H1 (cell line): ENCODE measurements at regions not wholly inside any gene's neighbourhood (a gene's known extent, or its start where the extent isn't known, plus 50 kb on each side); places are given as distances from the start of the nearest gene placed in this dataset.

Source experiments
- CTCF ChIA-PET: fragments of 300-600 bp; sonication (Branson Sonifier 250); formaldehyde crosslinking; loops from one replicate; lab custom pipeline; 2021; ENCODE audit not compliant: partially characterized antibody; lab: Charles Lee
- POLR2A ChIA-PET: fragments of 300-600 bp; sonication (Branson Sonifier 250); formaldehyde crosslinking; loops from one replicate; lab custom pipeline; 2021; ENCODE audit warnings: inconsistent platforms; ENCODE audit not compliant: partially characterized antibody; lab: Charles Lee
- DNase-seq, 2 experiments: peaks; one replicate each; pipeline versions ENCODE4 v3.0.0 to v3.0.0-alpha.2; 2010 to 2022; ENCODE audit warnings: low spot score in 2 of 2, low read depth in 1 of 2, mixed read lengths in 1 of 2
- FAIRE-seq: peaks from 2 replicates; lab custom pipeline; 2011; peaks lifted over from hg19 to GRCh38; lab: Jason Lieb, UNC
- H2AFZ ChIP-seq: 2 replicates; pipeline ENCODE4 v1.8.1; 2012; ENCODE audit warnings: low read length, inconsistent platforms
- H2AK5ac ChIP-seq: 2 replicates; pipeline ENCODE4 v1.6.1; 2013; ENCODE audit warnings: low read depth, low read length
- H2BK120ac ChIP-seq: replicated peaks from 2 replicates; pipeline ENCODE3; 2013; ENCODE audit warnings: low read depth, low read length, inconsistent platforms
- H2BK12ac ChIP-seq: 2 replicates; pipeline ENCODE4 v1.6.1; 2013; ENCODE audit warnings: low read depth, low read length
- H2BK15ac ChIP-seq: 2 replicates; pipeline ENCODE4 v1.6.1; 2013; ENCODE audit warnings: low read length
- H2BK20ac ChIP-seq: 2 replicates; pipeline ENCODE4 v1.6.1; 2013; ENCODE audit warnings: low read length
- H2BK5ac ChIP-seq: 2 replicates; pipeline ENCODE4 v1.6.1; 2013; ENCODE audit warnings: low read depth, low read length
- H3K14ac ChIP-seq: 2 replicates; pipeline ENCODE4 v1.6.1; 2013; ENCODE audit warnings: inconsistent platforms; ENCODE audit not compliant: insufficient read length
- H3K18ac ChIP-seq: 2 replicates; pipeline ENCODE4 v1.6.1; 2013; ENCODE audit warnings: low read length; ENCODE audit errors: extremely low read depth
- H3K23ac ChIP-seq: 2 replicates; pipeline ENCODE4 v1.6.1; 2013; ENCODE audit warnings: inconsistent platforms; ENCODE audit not compliant: insufficient read length
- H3K23me2 ChIP-seq: 2 replicates; pipeline ENCODE4 v1.6.1; 2013; ENCODE audit warnings: low read depth, low read length
- H3K27ac ChIP-seq: 2 replicates; pipeline ENCODE4 v1.6.1; 2011; ENCODE audit warnings: low read depth, low read length, inconsistent platforms
- H3K27me3 ChIP-seq, 4 experiments: replicated peaks in 1 of 4; 1 replicate in 1 of 4; 2 replicates in 3 of 4; pipeline versions ENCODE4 v1.6.1 to v1.8.1; 2011 to 2013; ENCODE audit warnings: low read length in 3 of 4, mild to moderate bottlenecking in 3 of 4, inconsistent platforms in 2 of 4, mixed read lengths in 2 of 4, moderate library complexity in 1 of 4; ENCODE audit not compliant: control insufficient read depth in 3 of 4, insufficient read depth in 3 of 4; ENCODE audit errors: extremely low read depth in 1 of 4
- H3K36me3 ChIP-seq, 4 experiments: 2 replicates each; pipeline versions ENCODE4 v1.6.1 to v1.8.1; 2011 to 2013; ENCODE audit warnings: mild to moderate bottlenecking in 4 of 4, low read length in 3 of 4, moderate library complexity in 2 of 4, control low read depth in 1 of 4, inconsistent platforms in 1 of 4; ENCODE audit not compliant: insufficient read depth in 4 of 4, control insufficient read depth in 2 of 4
- H3K4ac ChIP-seq: replicated peaks from 2 replicates; pipeline ENCODE3; 2013; ENCODE audit warnings: low read length, low read depth, mixed read lengths, inconsistent platforms; ENCODE audit not compliant: insufficient read length
- H3K4me1 ChIP-seq, 4 experiments: replicated peaks in 1 of 4; 1 replicate in 1 of 4; 2 replicates in 3 of 4; pipeline versions ENCODE4 v1.6.1 to v1.8.1; 2011 to 2013; ENCODE audit warnings: low read length in 3 of 4, inconsistent platforms in 2 of 4, mixed read lengths in 1 of 4; ENCODE audit not compliant: insufficient read depth in 4 of 4, control insufficient read depth in 3 of 4
- H3K4me2 ChIP-seq, 2 experiments: 2 replicates each; pipeline versions ENCODE4 v1.6.1 to v1.8.1; 2011 to 2013; ENCODE audit warnings: low read depth in 2 of 2, low read length in 2 of 2, control low read depth in 1 of 2, inconsistent platforms in 1 of 2, mild to moderate bottlenecking in 1 of 2; ENCODE audit not compliant: insufficient read depth in 1 of 2
- H3K4me3 ChIP-seq, 4 experiments: fragments of 200-600, 300-600 bp in 1 of 4; sonication (generic), shearing (Covaris generic), sonication (Bioruptor Twin) in 1 of 4; 2 replicates each; pipeline versions ENCODE4 v1.5.1 to v1.8.1; 2011 to 2016; ENCODE audit warnings: low read length in 4 of 4, low read depth in 3 of 4, control low read depth in 2 of 4, inconsistent platforms in 2 of 4, mild to moderate bottlenecking in 2 of 4, mixed read lengths in 1 of 4, moderate library complexity in 1 of 4; ENCODE audit not compliant: insufficient read depth in 2 of 4; ENCODE audit errors: extremely low read depth in 1 of 4
- H3K56ac ChIP-seq: replicated peaks from 2 replicates; pipeline ENCODE3; 2013; ENCODE audit warnings: low read depth, mild to moderate bottlenecking, mixed read lengths, low read length, inconsistent platforms; ENCODE audit not compliant: insufficient read length
- H3K79me1 ChIP-seq: 2 replicates; pipeline ENCODE4 v1.6.1; 2013; ENCODE audit warnings: low read depth, low read length, control low read depth
- H3K79me2 ChIP-seq, 2 experiments: 2 replicates each; pipeline versions ENCODE4 v1.6.1 to v1.8.1; 2012 to 2013; ENCODE audit warnings: low read length in 2 of 2, mild to moderate bottlenecking in 2 of 2, inconsistent platforms in 1 of 2; ENCODE audit not compliant: insufficient read depth in 2 of 2, control insufficient read depth in 1 of 2
- H3K9ac ChIP-seq, 4 experiments: replicated peaks in 1 of 4; 1 replicate in 1 of 4; 2 replicates in 3 of 4; pipeline versions ENCODE4 v1.6.1 to v1.8.1; 2011 to 2013; ENCODE audit warnings: low read depth in 3 of 4, low read length in 3 of 4, control low read depth in 2 of 4, mild to moderate bottlenecking in 2 of 4, moderate library complexity in 2 of 4, inconsistent platforms in 1 of 4; ENCODE audit errors: extremely low read depth in 1 of 4
- H3K9me3 ChIP-seq, 2 experiments: 2 replicates each; pipeline versions ENCODE4 v1.6.1 to v1.8.1; 2012 to 2013; ENCODE audit warnings: mild to moderate bottlenecking in 2 of 2, moderate library complexity in 2 of 2, control low read depth in 1 of 2, inconsistent platforms in 1 of 2, low read depth in 1 of 2, low read length in 1 of 2, mixed read lengths in 1 of 2; ENCODE audit not compliant: insufficient read depth in 2 of 2
- H4K20me1 ChIP-seq, 2 experiments: replicated peaks in 1 of 2; 2 replicates each; pipeline versions ENCODE3 to v1.8.1; 2011 to 2013; ENCODE audit warnings: inconsistent platforms in 2 of 2, low read length in 2 of 2, mild to moderate bottlenecking in 1 of 2; ENCODE audit not compliant: insufficient read depth in 2 of 2, control insufficient read depth in 1 of 2
- H4K5ac ChIP-seq: 2 replicates; pipeline ENCODE4 v1.6.1; 2013; ENCODE audit warnings: low read length, low read depth, mixed read lengths, inconsistent platforms; ENCODE audit not compliant: insufficient read length
- H4K8ac ChIP-seq: 2 replicates; pipeline ENCODE4 v1.8.0; 2013; ENCODE audit warnings: mild to moderate bottlenecking, moderate library complexity, low read length, inconsistent platforms; ENCODE audit not compliant: insufficient read depth; ENCODE audit errors: extremely low read depth
- H4K91ac ChIP-seq: replicated peaks from 2 replicates; pipeline ENCODE3; 2013; ENCODE audit warnings: low read length, mixed read lengths, inconsistent platforms; ENCODE audit not compliant: insufficient read length
- ASH2L ChIP-seq: fragments of 200-600, 300-600 bp; sonication (generic); IDR thresholded peaks from one replicate; pipeline ENCODE4 v1.7.1; 2017; ENCODE audit warnings: low read length
- BRCA1 ChIP-seq: IDR thresholded peaks from 2 replicates; pipeline ENCODE4 v1.6.1; 2012; ENCODE audit warnings: low read depth, low read length, improper control_type of control experiment
- CBX5 ChIP-seq: fragments of 300-800, 300-1000 bp; sonication (generic); IDR thresholded peaks from 2 replicates; pipeline ENCODE4 v1.7.1; 2016; ENCODE audit warnings: antibody characterized with exemption, low read length, low read depth
- CTBP2 ChIP-seq: IDR thresholded peaks from 2 replicates; pipeline ENCODE4 v1.7.0; 2011; ENCODE audit warnings: borderline replicate concordance, mild to moderate bottlenecking, moderate library complexity, mixed read lengths, low read length; ENCODE audit not compliant: insufficient read depth, insufficient read length
- GABPA ChIP-seq: IDR thresholded peaks from 2 replicates; pipeline ENCODE4 v1.6.1; 2011; ENCODE audit warnings: mild to moderate bottlenecking, low read length, moderate library complexity, borderline replicate concordance; ENCODE audit not compliant: insufficient read depth
- NANOG ChIP-seq: IDR thresholded peaks from 2 replicates; pipeline ENCODE4 v1.6.1; 2011; ENCODE audit warnings: low read length, low read depth, mild to moderate bottlenecking, inconsistent platforms; ENCODE audit not compliant: insufficient read depth, poor library complexity, severe bottlenecking
- NRF1 ChIP-seq: IDR thresholded peaks from 2 replicates; pipeline ENCODE4 v1.6.1; 2011; ENCODE audit warnings: mild to moderate bottlenecking, low read depth, low read length, improper control_type of control experiment
- PHF8 ChIP-seq: fragments of 200-600 bp; sonication (generic); conservative IDR thresholded peaks from 2 replicates; pipeline ENCODE4 v1.7.1; 2012; ENCODE audit warnings: low read depth, mild to moderate bottlenecking, inconsistent platforms, low read length, moderate library complexity
- RXRA ChIP-seq: IDR thresholded peaks from 2 replicates; pipeline ENCODE4 v1.6.1; 2011; ENCODE audit warnings: low read depth, mild to moderate bottlenecking, low read length, moderate library complexity; ENCODE audit not compliant: insufficient read depth
- SIRT6 ChIP-seq: IDR thresholded peaks from one replicate; pipeline ENCODE4 v1.7.1; 2012; ENCODE audit warnings: low read length, inconsistent platforms
- SP2 ChIP-seq: IDR thresholded peaks from 2 replicates; pipeline ENCODE4 v1.6.1; 2012; ENCODE audit warnings: mild to moderate bottlenecking, low read length, inconsistent platforms
- TEAD4 ChIP-seq: IDR thresholded peaks from 2 replicates; pipeline ENCODE4 v1.6.1; 2012; ENCODE audit warnings: low read depth, low read length, inconsistent platforms, mixed read lengths
- whole genome bisulfite sequencing, 2 experiments: shearing (Covaris generic) in 1 of 2; methylation state at CpG; one replicate each; pipeline versions ENCODE4 v1.1.6 to v1.1.7; 2013 to 2015; ENCODE audit warnings: low lambda C conversion rate in 2 of 2, mixed read lengths in 2 of 2, inconsistent platforms in 1 of 2, low coverage in 1 of 2, missing lambda C conversion rate in 1 of 2; ENCODE audit not compliant: insufficient replicate concordance in 2 of 2, insufficient coverage in 1 of 2, insufficient read length in 1 of 2; ENCODE audit errors: extremely low coverage in 1 of 2, missing lambda C conversion rate in 1 of 2; 5-methylcytosine and 5-hydroxymethylcytosine counted together
- TF ChIP-seq, protein P1 (sequence below): IDR thresholded peaks from 2 replicates; pipeline ENCODE4 v1.6.1; 2012; ENCODE audit warnings: low read length, inconsistent platforms

DNA sequence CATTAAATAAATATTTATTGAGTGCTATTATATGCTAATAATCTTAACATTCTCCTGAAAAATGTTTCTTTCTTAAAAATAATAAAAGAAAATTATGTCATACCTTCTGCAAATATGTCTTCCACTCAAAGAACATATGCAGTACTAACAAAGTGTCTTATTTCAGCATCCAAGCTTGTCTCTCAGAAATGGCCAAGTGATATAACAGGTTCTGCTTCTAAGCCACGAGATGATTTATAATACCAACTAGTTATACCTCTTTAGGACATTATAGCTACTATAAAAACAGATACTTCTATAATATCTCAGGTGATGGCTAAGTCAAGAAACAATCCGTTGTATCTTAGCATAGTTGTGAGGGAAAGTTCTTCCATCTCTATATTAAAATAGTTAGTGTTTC lies 128.1 kb upstream of the ARID2 start:
- Histone ChIP-seq H4K8ac (no peak overlapping the region), H3K4me1 (no peaks in the 10 kb centered on the region), H2AK5ac (no peak overlapping the region), H3K36me3 (no peaks in the 10 kb centered on the region), H3K27me3 (no peaks in the 10 kb centered on the region), H3K23me2 (no peaks in the 10 kb centered on the region), H2BK20ac (no peak overlapping the region), H2AFZ (no peak overlapping the region), H2BK12ac (no peak overlapping the region), H4K91ac (no peak overlapping the region), H3K14ac (no peak overlapping the region), H3K4ac (no peak overlapping the region), H4K20me1 (no peaks in the 10 kb centered on the region), H3K79me1 (no peaks in the 10 kb centered on the region), H3K79me2 (no peaks in the 10 kb centered on the region), H3K9me3 (no peaks in the 10 kb centered on the region), H2BK120ac (no peak overlapping the region), H4K5ac (no peak overlapping the region), H3K27ac (no peak overlapping the region), H3K18ac (no peak overlapping the region), H3K56ac (no peak overlapping the region), H3K23ac (no peak overlapping the region), H2BK15ac (no peak overlapping the region), H3K4me2 (no peak overlapping the region), H3K4me3 (no peak overlapping the region), H3K9ac (no peak overlapping the region), H2BK5ac (no peak overlapping the region)
- POLR2A ChIA-PET: no interaction called here
- DNase-seq (no peak), FAIRE-seq (no peak)
- WGBS, 2 experiments: 91% methylated on average over 2 of the region's 2 CpGs; no CpG with 5 or more reads in 1 of the 2 experiments
- CTCF ChIA-PET: no interaction called here
- TF ChIP-seq SIRT6 (no peak), NANOG (no peak), ASH2L (no peak), GABPA (no peak), PHF8 (no peak), RXRA (no peak), CBX5 (no peak), NRF1 (no peak), CTBP2 (no peak), TEAD4 (no peak), SP2 (no peak), BRCA1 (no peak)
- TF ChIP-seq, protein P1, sequence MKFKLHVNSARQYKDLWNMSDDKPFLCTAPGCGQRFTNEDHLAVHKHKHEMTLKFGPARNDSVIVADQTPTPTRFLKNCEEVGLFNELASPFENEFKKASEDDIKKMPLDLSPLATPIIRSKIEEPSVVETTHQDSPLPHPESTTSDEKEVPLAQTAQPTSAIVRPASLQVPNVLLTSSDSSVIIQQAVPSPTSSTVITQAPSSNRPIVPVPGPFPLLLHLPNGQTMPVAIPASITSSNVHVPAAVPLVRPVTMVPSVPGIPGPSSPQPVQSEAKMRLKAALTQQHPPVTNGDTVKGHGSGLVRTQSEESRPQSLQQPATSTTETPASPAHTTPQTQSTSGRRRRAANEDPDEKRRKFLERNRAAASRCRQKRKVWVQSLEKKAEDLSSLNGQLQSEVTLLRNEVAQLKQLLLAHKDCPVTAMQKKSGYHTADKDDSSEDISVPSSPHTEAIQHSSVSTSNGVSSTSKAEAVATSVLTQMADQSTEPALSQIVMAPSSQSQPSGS: no peak
